B cell (primary cell): ENCODE measurements at regions not wholly inside any gene's neighbourhood (a gene's known extent, or its start where the extent isn't known, plus 50 kb on each side); places are given as distances from the start of the nearest gene placed in this dataset.

Experiments used
- ATAC-seq: fragments of 200-7000 bp; cut with Tn5 transposase; one replicate; pipeline ENCODE4 v1.10.0; 2021; ENCODE audit warnings: low read depth, mild to moderate bottlenecking, moderate number of reproducible peaks, moderate library complexity
- CTCF ChIA-PET: fragments of 350-600 bp; sonication (Branson Sonifier 250); formaldehyde crosslinking; loops from one replicate; lab custom pipeline; 2021; ENCODE audit warnings: antibody characterized with exemption, inconsistent platforms; lab: Charles Lee
- POLR2A ChIA-PET: fragments of 350-600 bp; sonication (Branson Sonifier 250); formaldehyde crosslinking; loops from one replicate; lab custom pipeline; 2021; ENCODE audit warnings: antibody characterized with exemption; lab: Charles Lee
- DNase-seq: peaks from one replicate; pipeline ENCODE4 v3.0.0; 2013
- H2AFZ ChIP-seq: 2 replicates; pipeline ENCODE4 v1.6.1; 2012; ENCODE audit warnings: mild to moderate bottlenecking, low read depth, low read length; ENCODE audit not compliant: insufficient read depth, poor library complexity, severe bottlenecking
- H3K27ac ChIP-seq, 2 donors: 1 replicate in 1 of 2; 2 replicates in 1 of 2; pipeline ENCODE4 v1.5.1; 2012 to 2013; ENCODE audit warnings: low read length in 2 of 2, mild to moderate bottlenecking in 2 of 2, moderate library complexity in 1 of 2
- H3K27me3 ChIP-seq, 4 experiments: fragments of 200-600 bp in 1 of 4; sonication (generic) in 1 of 4; replicated peaks in 1 of 4; 1 replicate in 2 of 4; 2 replicates in 2 of 4; pipeline versions ENCODE4 v1.6.1 to v1.7.0; 2013 to 2016; ENCODE audit warnings: low read length in 3 of 4, mild to moderate bottlenecking in 2 of 4, mixed read lengths in 1 of 4, moderate library complexity in 1 of 4; ENCODE audit not compliant: insufficient read depth in 4 of 4, control insufficient read depth in 3 of 4; ENCODE audit errors: control extremely low read depth in 1 of 4
- H3K36me3 ChIP-seq, 2 experiments: replicated peaks in 1 of 2; 1 replicate in 1 of 2; 2 replicates in 1 of 2; pipeline versions ENCODE4 v1.6.1 to v1.7.1; 2013; ENCODE audit warnings: low read length in 1 of 2; ENCODE audit not compliant: insufficient read depth in 2 of 2, control insufficient read depth in 1 of 2; ENCODE audit errors: control extremely low read depth in 1 of 2, extremely low read depth in 1 of 2
- H3K4me1 ChIP-seq, 2 donors: fragments of 200-600 bp in 1 of 2; sonication (generic) in 1 of 2; 1 replicate in 1 of 2; 2 replicates in 1 of 2; pipeline versions ENCODE4 v1.5.1 to v1.6.1; 2013 to 2017; ENCODE audit warnings: low read length in 2 of 2; ENCODE audit not compliant: control insufficient read depth in 2 of 2, insufficient read depth in 2 of 2
- H3K4me2 ChIP-seq: replicated peaks from 2 replicates; pipeline ENCODE3; 2012; ENCODE audit warnings: mild to moderate bottlenecking, low read depth, low read length; ENCODE audit not compliant: poor library complexity, severe bottlenecking
- H3K4me3 ChIP-seq, 5 experiments: fragments of 200-600 bp in 1 of 5; sonication (generic) in 1 of 5; 1 replicate in 3 of 5; 2 replicates in 2 of 5; pipeline versions ENCODE4 v1.5.1 to v1.7.0; 2011 to 2016; ENCODE audit warnings: low read length in 4 of 5, mild to moderate bottlenecking in 4 of 5, low read depth in 2 of 5, control low read depth in 1 of 5, moderate library complexity in 1 of 5; ENCODE audit not compliant: insufficient read depth in 1 of 5; ENCODE audit errors: control extremely low read depth in 1 of 5, extremely low read depth in 1 of 5
- H3K79me2 ChIP-seq: fragments of 200-600 bp; sonication (generic); one replicate; pipeline ENCODE4 v1.6.0; 2016; ENCODE audit warnings: low read length; ENCODE audit not compliant: control insufficient read depth, insufficient read depth
- H3K9ac ChIP-seq: fragments of 200-600 bp; sonication (generic); 2 replicates; pipeline ENCODE4 v1.6.1; 2017; ENCODE audit warnings: mild to moderate bottlenecking, low read length, moderate library complexity
- H3K9me3 ChIP-seq, 3 donors: one replicate each; pipeline versions ENCODE4 v1.6.1 to v1.7.1; 2013; ENCODE audit warnings: low read length in 2 of 3; ENCODE audit not compliant: control insufficient read depth in 2 of 3, insufficient read depth in 1 of 3; ENCODE audit errors: control extremely low read depth in 1 of 3
- H4K20me1 ChIP-seq: 2 replicates; pipeline ENCODE4 v1.6.0; 2012; ENCODE audit warnings: mild to moderate bottlenecking, low read length; ENCODE audit not compliant: insufficient read depth, control insufficient read depth, poor library complexity, severe bottlenecking
- H3K27ac Mint-ChIP-seq: one replicate; pipeline ENCODE4 v1.8.0; 2021; ENCODE audit warnings: mixed read lengths
- H3K27me3 Mint-ChIP-seq: one replicate; pipeline ENCODE4 v1.8.0; 2021; ENCODE audit warnings: mixed read lengths
- H3K4me1 Mint-ChIP-seq: one replicate; pipeline ENCODE4 v1.8.0; 2021; ENCODE audit warnings: mixed read lengths
- H3K4me3 Mint-ChIP-seq: one replicate; pipeline ENCODE4 v1.8.0; 2021; ENCODE audit warnings: mixed read lengths
- H3K9me3 Mint-ChIP-seq: one replicate; pipeline ENCODE4 v1.8.0; 2022; ENCODE audit warnings: mixed read lengths; ENCODE audit not compliant: insufficient read depth
- EZH2 ChIP-seq: IDR thresholded peaks from 2 replicates; pipeline ENCODE4 v1.6.1; 2012; ENCODE audit warnings: borderline replicate concordance, low read depth, mild to moderate bottlenecking, moderate library complexity, low read length; ENCODE audit not compliant: insufficient read depth, poor library complexity, severe bottlenecking
- WGBS: methylation state at CpG from one replicate; pipeline ENCODE4 v1.1.5; 2013; ENCODE audit warnings: missing lambda C conversion rate; ENCODE audit not compliant: insufficient coverage; 5-methylcytosine and 5-hydroxymethylcytosine counted together
- intact Hi-C: fragments of 100-400 bp; cut with micrococcal nuclease; formaldehyde crosslinking; loops from one replicate; pipeline ENCODE4 v1.10.0; 2022
- TF ChIP-seq, protein P1 (sequence below): fragments of 200-600 bp; IDR thresholded peaks from one replicate; pipeline ENCODE4 v1.8.0; 2022; ENCODE audit warnings: antibody characterized with exemption, mild to moderate bottlenecking

- Mint-ChIP-seq H3K27ac (no peak overlapping the region), H3K4me3 (no peak overlapping the region), H3K4me1 (peaks cover 4% of the 10 kb centered on the region), H3K9me3 (no peaks in the 10 kb centered on the region), H3K27me3 (no peaks in the 10 kb centered on the region)
- Histone ChIP-seq H3K36me3 (no peaks in the 10 kb centered on the region), H3K9ac (no peak overlapping the region), H3K4me1 (no peaks in the 10 kb centered on the region), H3K9me3 (peaks cover 0 to 11% (median 3%) of the 10 kb centered on the region in 3 donors), H3K27ac (no peak overlapping the region), H3K4me3 (no peak overlapping the region), H3K27me3 (no peaks in the 10 kb centered on the region), H3K4me2 (no peak overlapping the region), H4K20me1 (no peaks in the 10 kb centered on the region), H2AFZ (peak overlapping the region; percentile 22), H3K79me2 (no peaks in the 10 kb centered on the region)
- no peak for TF ChIP-seq EZH2
- TF ChIP-seq, protein P1, sequence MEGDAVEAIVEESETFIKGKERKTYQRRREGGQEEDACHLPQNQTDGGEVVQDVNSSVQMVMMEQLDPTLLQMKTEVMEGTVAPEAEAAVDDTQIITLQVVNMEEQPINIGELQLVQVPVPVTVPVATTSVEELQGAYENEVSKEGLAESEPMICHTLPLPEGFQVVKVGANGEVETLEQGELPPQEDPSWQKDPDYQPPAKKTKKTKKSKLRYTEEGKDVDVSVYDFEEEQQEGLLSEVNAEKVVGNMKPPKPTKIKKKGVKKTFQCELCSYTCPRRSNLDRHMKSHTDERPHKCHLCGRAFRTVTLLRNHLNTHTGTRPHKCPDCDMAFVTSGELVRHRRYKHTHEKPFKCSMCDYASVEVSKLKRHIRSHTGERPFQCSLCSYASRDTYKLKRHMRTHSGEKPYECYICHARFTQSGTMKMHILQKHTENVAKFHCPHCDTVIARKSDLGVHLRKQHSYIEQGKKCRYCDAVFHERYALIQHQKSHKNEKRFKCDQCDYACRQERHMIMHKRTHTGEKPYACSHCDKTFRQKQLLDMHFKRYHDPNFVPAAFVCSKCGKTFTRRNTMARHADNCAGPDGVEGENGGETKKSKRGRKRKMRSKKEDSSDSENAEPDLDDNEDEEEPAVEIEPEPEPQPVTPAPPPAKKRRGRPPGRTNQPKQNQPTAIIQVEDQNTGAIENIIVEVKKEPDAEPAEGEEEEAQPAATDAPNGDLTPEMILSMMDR, result no peak
- ChIA-PET CTCF (no interaction called here), POLR2A (no interaction called here)
- 50% methylated on average over 5 of the region's 6 CpGs for WGBS
- ATAC-seq (no peak), DNase-seq (no peak)
- intact Hi-C loops, result no loop called here
Observed at GRCh38 chr7:3201937-3202710, 98.9 kb upstream of the SDK1 start.

- Mint-ChIP-seq H3K4me3 (no peak overlapping the region), H3K27me3 (no peaks in the 10 kb centered on the region), H3K9me3 (no peaks in the 10 kb centered on the region), H3K27ac (no peak overlapping the region), H3K4me1 (peaks cover 4% of the 10 kb centered on the region)
- H3K4me1 ChIP-seq, result no peaks in the 10 kb centered on the region
- intact Hi-C loops, result no loop called here
- H2AFZ ChIP-seq, result no peak overlapping the region
- DNase-seq, result no peak
- POLR2A ChIA-PET, result no interaction called here
- ATAC-seq, result no peak
- no peak overlapping the region for H3K9ac ChIP-seq
- TF ChIP-seq EZH2, result no peak
- TF ChIP-seq, protein P1, result no peak
- H3K9me3 ChIP-seq, result peaks cover 0 to 4% (median 0%) of the 10 kb centered on the region in 3 donors
- no peaks in the 10 kb centered on the region for H3K36me3 ChIP-seq
- no peak overlapping the region for H3K27ac ChIP-seq
- H3K79me2 ChIP-seq, result no peaks in the 10 kb centered on the region
- H3K4me3 ChIP-seq, result no peak overlapping the region
- 98% methylated on average over 6 of the region's 6 CpGs for WGBS
- H3K27me3 ChIP-seq, result no peaks in the 10 kb centered on the region
- H3K4me2 ChIP-seq, result no peak overlapping the region
- CTCF ChIA-PET, result no interaction called here
- no peaks in the 10 kb centered on the region for H4K20me1 ChIP-seq
Observed at GRCh38 chr7:3204526-3204925, 96.5 kb upstream of the SDK1 start.
